ENCODE measurements at regions not wholly inside any gene's neighbourhood (a gene's known extent, or its start where the extent isn't known, plus 50 kb on each side); places are given as distances from the start of the nearest gene placed in this dataset.
A peak's percentile ranks its signal among the peaks of the same experiment; 100 is the strongest.

DNA sequence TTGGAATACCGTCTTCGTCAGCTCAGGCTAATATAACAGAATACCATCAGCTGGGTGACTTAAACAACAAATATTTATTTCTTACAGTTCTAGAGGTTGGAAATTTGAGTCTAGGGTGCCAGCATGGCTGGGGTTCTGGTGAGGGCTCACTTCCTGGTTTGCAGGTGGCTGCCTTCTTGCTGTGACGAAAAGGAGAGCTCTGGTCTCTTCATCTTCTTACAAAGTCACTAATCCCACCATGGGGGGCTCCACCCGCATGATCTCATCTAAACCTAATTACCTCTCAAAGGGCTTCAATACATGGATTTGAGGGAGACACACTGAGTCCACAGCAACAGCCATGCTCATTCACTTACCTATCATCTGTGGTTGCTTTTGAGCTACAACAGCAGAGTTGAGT lies 78.3 kb downstream of the PSMG1 start:
- peak overlapping the region; percentile 74; the same call in 1 of the 3 replicates for H2BK15ac ChIP-seq (ENCODE audit: low read depth, low read length)
- H4K8ac ChIP-seq (ENCODE audit: low read depth in 2 of 2, low read length in 2 of 2): peak overlapping the region; percentile 34 to 74; a peak in 2 of 4 replicates
- in situ Hi-C loops (cut with MboI; ENCODE audit: low sequenced_read_pairs): no loop called here
- no peak for ATAC-seq (ENCODE audit: low read depth)
- H3K4ac ChIP-seq (ENCODE audit: low read depth, low read length): peak overlapping the region; percentile 68
- H3K9ac ChIP-seq (ENCODE audit: low read depth, low read length): no peak overlapping the region
- H2BK20ac ChIP-seq (ENCODE audit: low read depth, low read length): peak overlapping the region; percentile 81; the same call in 1 of the 2 replicates
- no peak overlapping the region for H2AFZ ChIP-seq (replicated peaks; ENCODE audit: low read length, poor library complexity)
- H3K36me3 ChIP-seq (ENCODE audit: control insufficient read depth, insufficient read depth, low read length): no peaks in the 10 kb centered on the region
- no peaks in the 10 kb centered on the region; the same call in 1 of the 2 replicates for H3K9me3 ChIP-seq (ENCODE audit: control insufficient read depth, insufficient read depth, low read length)
- peak overlapping the region; percentile 72 for H2BK5ac ChIP-seq (ENCODE audit: low read depth, low read length, poor library complexity, severe bottlenecking)
- H4K91ac ChIP-seq (ENCODE audit: insufficient read depth, low read depth, low read length): peak overlapping the region; percentile 21; the same call in 1 of the 2 replicates
- no TSS peak for BruUV-seq (replicated peaks)
- H4K5ac ChIP-seq (ENCODE audit: low read depth, low read length): peak overlapping the region; percentile 71
- H3K27me3 ChIP-seq (ENCODE audit: control insufficient read depth, insufficient read depth, low read length): 0 out of 2 replicates have a peak, but pooled peaks cover 2% of the 10 kb centered on the region
- no peaks in the 10 kb centered on the region for H3K79me1 ChIP-seq (ENCODE audit: low read depth in 1 of 2, low read length in 2 of 2)
- dilution Hi-C loops (cut with HindIII; ENCODE audit: low sequenced_read_pairs, unreplicated experiment): no loop called here
- no CpG with 5 or more reads among the region's 4 CpGs for WGBS, 2 experiments (ENCODE audit: extremely low coverage in 2 of 2, insufficient read length in 1 of 2)
- DNase-seq: no peak
- TF ChIP-seq SMC3 (IDR thresholded peaks at IDR 0.05; ENCODE audit: low read depth, low read length): no peak
- TF ChIP-seq NFE2L2 (IDR thresholded peaks at IDR 0.05; ENCODE audit: low read depth, low read length): no peak
- TF ChIP-seq RFX5 (IDR thresholded peaks at IDR 0.05; ENCODE audit: low read depth, low read length): no peak
- TF ChIP-seq, protein P1, sequence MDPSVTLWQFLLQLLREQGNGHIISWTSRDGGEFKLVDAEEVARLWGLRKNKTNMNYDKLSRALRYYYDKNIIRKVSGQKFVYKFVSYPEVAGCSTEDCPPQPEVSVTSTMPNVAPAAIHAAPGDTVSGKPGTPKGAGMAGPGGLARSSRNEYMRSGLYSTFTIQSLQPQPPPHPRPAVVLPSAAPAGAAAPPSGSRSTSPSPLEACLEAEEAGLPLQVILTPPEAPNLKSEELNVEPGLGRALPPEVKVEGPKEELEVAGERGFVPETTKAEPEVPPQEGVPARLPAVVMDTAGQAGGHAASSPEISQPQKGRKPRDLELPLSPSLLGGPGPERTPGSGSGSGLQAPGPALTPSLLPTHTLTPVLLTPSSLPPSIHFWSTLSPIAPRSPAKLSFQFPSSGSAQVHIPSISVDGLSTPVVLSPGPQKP (IDR thresholded peaks at IDR 0.05; ENCODE audit: borderline replicate concordance, low read depth, low read length): no peak
- no peak for TF ChIP-seq FOS (IDR thresholded peaks at IDR 0.05; ENCODE audit: low read depth, low read length)
- no peak for TF ChIP-seq MXI1 (IDR thresholded peaks at IDR 0.05; ENCODE audit: borderline replicate concordance, low read depth, low read length)
- TF ChIP-seq POLR2A (IDR thresholded peaks at IDR 0.05; ENCODE audit: low read depth, low read length): no peak
- no peak for TF ChIP-seq CTCF (conservative IDR thresholded peaks at IDR 0.05; ENCODE audit: low read depth, low read length)
- TF ChIP-seq RAD21 (IDR thresholded peaks at IDR 0.05; ENCODE audit: low read length): no peak
- TF ChIP-seq MAFK (IDR thresholded peaks at IDR 0.05; ENCODE audit: low read depth, low read length): no peak
- TF ChIP-seq RCOR1 (IDR thresholded peaks at IDR 0.05; ENCODE audit: insufficient replicate concordance, low read length): no peak
- TF ChIP-seq CEBPB (IDR thresholded peaks at IDR 0.05; ENCODE audit: low read depth, low read length): no peak
- no peak for TF ChIP-seq MAZ (IDR thresholded peaks at IDR 0.05; ENCODE audit: borderline replicate concordance, low read depth, low read length)
- TF ChIP-seq, protein P2, sequence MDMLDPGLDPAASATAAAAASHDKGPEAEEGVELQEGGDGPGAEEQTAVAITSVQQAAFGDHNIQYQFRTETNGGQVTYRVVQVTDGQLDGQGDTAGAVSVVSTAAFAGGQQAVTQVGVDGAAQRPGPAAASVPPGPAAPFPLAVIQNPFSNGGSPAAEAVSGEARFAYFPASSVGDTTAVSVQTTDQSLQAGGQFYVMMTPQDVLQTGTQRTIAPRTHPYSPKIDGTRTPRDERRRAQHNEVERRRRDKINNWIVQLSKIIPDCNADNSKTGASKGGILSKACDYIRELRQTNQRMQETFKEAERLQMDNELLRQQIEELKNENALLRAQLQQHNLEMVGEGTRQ (IDR thresholded peaks at IDR 0.05; ENCODE audit: low read depth, low read length): no peak
- no peak for TF ChIP-seq CHD1 (IDR thresholded peaks at IDR 0.05; ENCODE audit: low read depth, low read length)
- TF ChIP-seq BHLHE40 (IDR thresholded peaks at IDR 0.05; ENCODE audit: low read depth, low read length): no peak
- POLR2A ChIA-PET (ENCODE audit: unreplicated experiment): interaction anchor here (0.5 kb wide), 1 partner anchor 210 kb away, joined by 5 read pairs; no protein-coding TSS in a partner anchor
- CTCF ChIA-PET: interaction anchor here (1.1 kb wide), 1 partner anchor 18 kb away, joined by 5 read pairs; no protein-coding TSS in a partner anchor
- no peak overlapping the region for H3K4me2 ChIP-seq (ENCODE audit: low read depth, low read length)
- intact Hi-C loops (cut with micrococcal nuclease): no loop called here
- H3K4me3 ChIP-seq (ENCODE audit: insufficient read depth, low read depth, low read length): no peak overlapping the region
- no peak overlapping the region for H3K56ac ChIP-seq (ENCODE audit: extremely low read depth, insufficient read depth, low read length)
- H4K20me1 ChIP-seq (ENCODE audit: insufficient read depth, low read length): no peaks in the 10 kb centered on the region
- H2AK9ac ChIP-seq (replicated peaks; ENCODE audit: low read depth, low read length, poor library complexity): no peak overlapping the region
- no peak overlapping the region for H3K23ac ChIP-seq (ENCODE audit: low read depth, low read length)
- peaks cover 13% of the 10 kb centered on the region for H3K4me1 ChIP-seq (ENCODE audit: control insufficient read depth, insufficient read depth, low read length)
- peak overlapping the region; percentile 43 for H2BK120ac ChIP-seq (ENCODE audit: low read depth, low read length)
- H2AK5ac ChIP-seq (ENCODE audit: low read depth, low read length): peak overlapping the region; percentile 51; the same call in 1 of the 2 replicates
- H3K27ac ChIP-seq (ENCODE audit: insufficient read depth, low read length): peak overlapping the region; percentile 70; the same call in 1 of the 2 replicates
- H3K9me1 ChIP-seq (ENCODE audit: insufficient read depth, low read length): peaks cover 17% of the 10 kb centered on the region
- peak overlapping the region; percentile 32 for H3K14ac ChIP-seq (replicated peaks; ENCODE audit: low read depth, low read length)
- peak overlapping the region; percentile 96 for H3K18ac ChIP-seq (ENCODE audit: low read depth, low read length)
